Astrocyte of the spinal cord (primary cell): ENCODE measurements at regions not wholly inside any gene's neighbourhood (a gene's known extent, or its start where the extent isn't known, plus 50 kb on each side); places are given as distances from the start of the nearest gene placed in this dataset.

ENCODE experiments used
- DNase-seq: peaks from one replicate; pipeline ENCODE4 v3.0.0; 2011; ENCODE audit warnings: low read depth, low spot score
- H3K4me3 ChIP-seq: 2 replicates; pipeline ENCODE4 v1.5.1; 2011; ENCODE audit warnings: low read depth, mild to moderate bottlenecking, low read length, moderate library complexity
- CTCF ChIP-seq: IDR thresholded peaks from 2 replicates; pipeline ENCODE4 v1.5.1; 2012; ENCODE audit warnings: low read depth, mild to moderate bottlenecking, low read length, inconsistent platforms
- in situ Hi-C: cut with HindIII; loops from 2 replicates; pipeline ENCODE4 v1.10.0; 2017; ENCODE audit warnings: low sequenced_read_pairs

- no peak for DNase-seq
- TF ChIP-seq CTCF, result no peak
- H3K4me3 ChIP-seq, result no peak overlapping the region
- in situ Hi-C loops, result no loop called here
Observed at GRCh38 chr3:41104147-41104546, 95.2 kb upstream of the CTNNB1 start.

GRCh38 chr3:41106691-41107090, 92.6 kb upstream of the CTNNB1 start:
- in situ Hi-C loops, result no loop called here
- TF ChIP-seq CTCF, result no peak
- no peak overlapping the region for H3K4me3 ChIP-seq
- no peak for DNase-seq

GRCh38 chr3:41111011-41111410, 88.3 kb upstream of the CTNNB1 start:
- DNase-seq, result no peak
- H3K4me3 ChIP-seq, result no peak overlapping the region
- TF ChIP-seq CTCF, result no peak
- in situ Hi-C loops, result no loop called here

GRCh38 chr3:41112466-41112865, 86.8 kb upstream of the CTNNB1 start:
- no peak for DNase-seq
- no peak for TF ChIP-seq CTCF
- in situ Hi-C loops, result no loop called here
- H3K4me3 ChIP-seq, result no peak overlapping the region

- no peak for TF ChIP-seq CTCF
- H3K4me3 ChIP-seq, result no peak overlapping the region
- in situ Hi-C loops, result no loop called here
- DNase-seq, result no peak
Observed at GRCh38 chr3:41115069-41115468, 84.2 kb upstream of the CTNNB1 start.

GRCh38 chr3:41116851-41117250, 82.5 kb upstream of the CTNNB1 start:
- in situ Hi-C loops, result no loop called here
- TF ChIP-seq CTCF, result no peak
- DNase-seq, result no peak
- H3K4me3 ChIP-seq, result no peak overlapping the region

GRCh38 chr3:41117398-41117870, 81.9 kb upstream of the CTNNB1 start:
- no peak overlapping the region for H3K4me3 ChIP-seq
- TF ChIP-seq CTCF, result no peak
- in situ Hi-C loops, result no loop called here
- peak; percentile 97 for DNase-seq
